ENCODE measurements at regions not wholly inside any gene's neighbourhood (a gene's known extent, or its start where the extent isn't known, plus 50 kb on each side); places are given as distances from the start of the nearest gene placed in this dataset.

GRCh38 chr10:107476408-107476807 lies 311.9 kb upstream of the SORCS1 start:
- H3K4me3 ChIP-seq = no peak overlapping the region
- no peak for DNase-seq
- H3K9me3 ChIP-seq = no peaks in the 10 kb centered on the region
- H3K36me3 ChIP-seq = no peaks in the 10 kb centered on the region
- no peaks in the 10 kb centered on the region for H3K27me3 ChIP-seq
- no peak overlapping the region for H3K27ac ChIP-seq
- intact Hi-C loops (cut with DNase I) = no loop called here
- no peaks in the 10 kb centered on the region for H3K4me1 ChIP-seq (ENCODE audit: insufficient read depth)
- TF ChIP-seq EP300 (IDR thresholded peaks at IDR 0.05) (no peak), CTCF (IDR thresholded peaks at IDR 0.05) (no peak), POLR2A (IDR thresholded peaks at IDR 0.05) (no peak)
- 73 to 83% (median 80%) methylated on average over 2 of the region's 2 CpGs for WGBS, 3 donors

- Histone ChIP-seq H3K4me1 (ENCODE audit: insufficient read depth) (no peaks in the 10 kb centered on the region), H3K9me3 (no peaks in the 10 kb centered on the region), H3K4me3 (no peak overlapping the region), H3K27me3 (no peaks in the 10 kb centered on the region), H3K27ac (no peak overlapping the region), H3K36me3 (no peaks in the 10 kb centered on the region)
- no peak for DNase-seq
- 75 to 92% (median 85%) methylated on average over 1 of the region's 1 CpG for WGBS, 3 donors
- intact Hi-C loops (cut with DNase I) = no loop called here
- TF ChIP-seq POLR2A (IDR thresholded peaks at IDR 0.05) = no peak
- TF ChIP-seq EP300 (IDR thresholded peaks at IDR 0.05) = no peak
- no peak for TF ChIP-seq CTCF (IDR thresholded peaks at IDR 0.05)
These were observed 310.1 kb upstream of the SORCS1 start for GRCh38 chr10:107474650-107475049.

GRCh38 chr10:107473225-107473624 lies 308.7 kb upstream of the SORCS1 start:
- intact Hi-C loops (cut with DNase I) = no loop called here
- DNase-seq = no peak
- H3K27ac ChIP-seq = no peak overlapping the region
- no peaks in the 10 kb centered on the region for H3K36me3 ChIP-seq
- WGBS, 3 donors = 31 to 41% (median 31%) methylated on average over 2 of the region's 2 CpGs
- no peak for TF ChIP-seq POLR2A (IDR thresholded peaks at IDR 0.05)
- TF ChIP-seq EP300 (IDR thresholded peaks at IDR 0.05) = no peak
- TF ChIP-seq CTCF (IDR thresholded peaks at IDR 0.05) = no peak
- H3K9me3 ChIP-seq = no peaks in the 10 kb centered on the region
- H3K4me3 ChIP-seq = no peak overlapping the region
- no peaks in the 10 kb centered on the region for H3K27me3 ChIP-seq
- H3K4me1 ChIP-seq (ENCODE audit: insufficient read depth) = no peaks in the 10 kb centered on the region

- Histone ChIP-seq H3K36me3 (no peaks in the 10 kb centered on the region), H3K27ac (no peak overlapping the region), H3K4me3 (no peak overlapping the region), H3K4me1 (ENCODE audit: insufficient read depth) (no peaks in the 10 kb centered on the region), H3K27me3 (no peaks in the 10 kb centered on the region), H3K9me3 (no peaks in the 10 kb centered on the region)
- TF ChIP-seq POLR2A (IDR thresholded peaks at IDR 0.05) = no peak
- no peak for TF ChIP-seq CTCF (IDR thresholded peaks at IDR 0.05)
- no peak for TF ChIP-seq EP300 (IDR thresholded peaks at IDR 0.05)
- 30 to 45% (median 37%) methylated on average over 2 of the region's 2 CpGs for WGBS, 3 donors
- intact Hi-C loops (cut with DNase I) = no loop called here
- no peak for DNase-seq
These were observed 307.4 kb upstream of the SORCS1 start for GRCh38 chr10:107471911-107472310.

GRCh38 chr10:107453561-107453960 lies 289.1 kb upstream of the SORCS1 start:
- Histone ChIP-seq H3K9me3 (no peaks in the 10 kb centered on the region), H3K4me3 (no peak overlapping the region)
- intact Hi-C loops (cut with DNase I) = no loop called here

More at GRCh38 chr10:107453561-107453960, 289.1 kb upstream of the SORCS1 start:
- H3K36me3 ChIP-seq = no peaks in the 10 kb centered on the region
- H3K27ac ChIP-seq = no peak overlapping the region
- WGBS, 3 donors = 51 to 54% (median 52%) methylated on average over 4 of the region's 4 CpGs
- H3K27me3 ChIP-seq = no peaks in the 10 kb centered on the region
- TF ChIP-seq CTCF (IDR thresholded peaks at IDR 0.05) (no peak), EP300 (IDR thresholded peaks at IDR 0.05) (no peak)
- DNase-seq = no peak
- no peaks in the 10 kb centered on the region for H3K4me1 ChIP-seq (ENCODE audit: insufficient read depth)

Measured in ovary (tissue), 7 donors.